ENCODE measurements at regions not wholly inside any gene's neighbourhood (a gene's known extent, or its start where the extent isn't known, plus 50 kb on each side); places are given as distances from the start of the nearest gene placed in this dataset.

- TF ChIP-seq CTCF (IDR thresholded peaks at IDR 0.05) (no peak), MLX (CRISPR knock-in tag; IDR thresholded peaks at IDR 0.05) (no peak), ARID4B (CRISPR knock-in tag; IDR thresholded peaks at IDR 0.05; ENCODE audit: borderline replicate concordance) (no peak), FOXK1 (CRISPR knock-in tag; IDR thresholded peaks at IDR 0.05) (no peak), GRHL2 (CRISPR knock-in tag; IDR thresholded peaks at IDR 0.05; ENCODE audit: insufficient replicate concordance, severe bottlenecking) (no peak), ZBTB43 (CRISPR knock-in tag; IDR thresholded peaks at IDR 0.05) (no peak), PREB (CRISPR knock-in tag; IDR thresholded peaks at IDR 0.05; ENCODE audit: borderline replicate concordance) (no peak), CDX4 (CRISPR knock-in tag; IDR thresholded peaks at IDR 0.05; ENCODE audit: borderline replicate concordance) (no peak), NFYB (CRISPR knock-in tag; conservative IDR thresholded peaks at IDR 0.05; ENCODE audit: low read depth) (no peak), ZNF121 (CRISPR knock-in tag; IDR thresholded peaks at IDR 0.05) (no peak), MAX (CRISPR knock-in tag; IDR thresholded peaks at IDR 0.05) (no peak), ZNF263 (CRISPR knock-in tag; IDR thresholded peaks at IDR 0.05; ENCODE audit: low read depth) (no peak), NR1H2 (CRISPR knock-in tag; IDR thresholded peaks at IDR 0.05) (no peak), CBFB (CRISPR knock-in tag; IDR thresholded peaks at IDR 0.05; ENCODE audit: low read depth) (no peak)
Observed at GRCh38 chr3:73314151-73314951, 252.9 kb downstream of the EBLN2 start.

Data from WTC11 (cell line).